T-cell (primary cell): ENCODE measurements at regions not wholly inside any gene's neighbourhood (a gene's known extent, or its start where the extent isn't known, plus 50 kb on each side); places are given as distances from the start of the nearest gene placed in this dataset.

ENCODE experiments used
- ATAC-seq, 4 experiments: fragments of 200-7000 bp in 3 of 4; fragments of 150-1000 bp in 1 of 4; cut with Tn5 transposase; replicated peaks in 1 of 4; 1 replicate in 3 of 4; 2 replicates in 1 of 4; pipeline ENCODE4 v1.10.0; 2021; ENCODE audit warnings: moderate library complexity in 3 of 4, mild to moderate bottlenecking in 2 of 4, moderate number of reproducible peaks in 1 of 4
- CTCF ChIA-PET, 2 donors: fragments of 300-600 bp; sonication (Branson Sonifier 250); formaldehyde crosslinking; loops; one replicate each; lab custom pipeline; 2022; ENCODE audit warnings: antibody characterized with exemption in 2 of 2; lab: Charles Lee
- POLR2A ChIA-PET, 2 donors: fragments of 300-600 bp; sonication (Branson Sonifier 250); formaldehyde crosslinking; loops; one replicate each; lab custom pipeline; 2022; ENCODE audit warnings: antibody characterized with exemption in 2 of 2; lab: Charles Lee
- DNase-seq, 35 experiments: peaks; one replicate each; pipeline versions ENCODE4 v3.0.0 to v3.0.0-alpha.2; 2013 to 2023
- H3K27ac ChIP-seq: one replicate; pipeline ENCODE4 v1.5.1; 2013; ENCODE audit warnings: low read length
- H3K27me3 ChIP-seq, 2 experiments: replicated peaks in 1 of 2; 1 replicate in 1 of 2; 2 replicates in 1 of 2; pipeline versions ENCODE4 v1.6.1 to v1.7.0; 2013; ENCODE audit warnings: low read length in 1 of 2, mixed read lengths in 1 of 2; ENCODE audit not compliant: control insufficient read depth in 2 of 2, insufficient read depth in 2 of 2; ENCODE audit errors: extremely low read depth in 1 of 2
- H3K36me3 ChIP-seq, 2 donors: 1 replicate in 1 of 2; 2 replicates in 1 of 2; pipeline versions ENCODE4 v1.6.1 to v1.7.0; 2013; ENCODE audit warnings: low read length in 1 of 2; ENCODE audit not compliant: control insufficient read depth in 2 of 2, insufficient read depth in 1 of 2; ENCODE audit errors: extremely low read depth in 1 of 2
- H3K4me1 ChIP-seq, 2 experiments: 1 replicate in 1 of 2; 2 replicates in 1 of 2; pipeline versions ENCODE4 v1.6.1 to v1.7.0; 2013; ENCODE audit warnings: low read length in 2 of 2, mixed read lengths in 1 of 2; ENCODE audit not compliant: insufficient read depth in 2 of 2, control insufficient read depth in 1 of 2; ENCODE audit errors: extremely low read depth in 1 of 2
- H3K4me3 ChIP-seq, 2 donors: 1 replicate in 1 of 2; 2 replicates in 1 of 2; pipeline versions ENCODE4 v1.5.1 to v1.7.0; 2013; ENCODE audit warnings: mild to moderate bottlenecking in 2 of 2, low read length in 1 of 2, moderate library complexity in 1 of 2; ENCODE audit not compliant: control insufficient read depth in 1 of 2; ENCODE audit errors: extremely low read depth in 1 of 2
- H3K9me3 ChIP-seq: 2 replicates; pipeline ENCODE4 v1.7.0; 2013
- H3K27ac Mint-ChIP-seq, 2 donors: one replicate each; pipeline ENCODE4 v1.8.0; 2020 to 2021; ENCODE audit warnings: mild to moderate bottlenecking in 2 of 2, mixed read lengths in 2 of 2
- H3K27me3 Mint-ChIP-seq, 2 donors: one replicate each; pipeline ENCODE4 v1.8.0; 2021 to 2022; ENCODE audit warnings: mixed read lengths in 2 of 2
- H3K36me3 Mint-ChIP-seq: one replicate; pipeline ENCODE4 v1.8.0; 2021; ENCODE audit warnings: mixed read lengths
- H3K4me1 Mint-ChIP-seq, 3 donors: one replicate each; pipeline ENCODE4 v1.8.0; 2020 to 2022; ENCODE audit warnings: mixed read lengths in 3 of 3, mild to moderate bottlenecking in 1 of 3
- H3K4me3 Mint-ChIP-seq, 3 donors: one replicate each; pipeline ENCODE4 v1.8.0; 2020 to 2022; ENCODE audit warnings: mild to moderate bottlenecking in 3 of 3, mixed read lengths in 3 of 3, moderate library complexity in 3 of 3
- H3K9me3 Mint-ChIP-seq, 3 donors: one replicate each; pipeline ENCODE4 v1.8.0; 2020 to 2022; ENCODE audit warnings: mixed read lengths in 3 of 3
- WGBS: methylation state at CpG from one replicate; pipeline ENCODE4 v1.1.5; 2013; ENCODE audit warnings: missing lambda C conversion rate; ENCODE audit not compliant: insufficient coverage; 5-methylcytosine and 5-hydroxymethylcytosine counted together

DNA sequence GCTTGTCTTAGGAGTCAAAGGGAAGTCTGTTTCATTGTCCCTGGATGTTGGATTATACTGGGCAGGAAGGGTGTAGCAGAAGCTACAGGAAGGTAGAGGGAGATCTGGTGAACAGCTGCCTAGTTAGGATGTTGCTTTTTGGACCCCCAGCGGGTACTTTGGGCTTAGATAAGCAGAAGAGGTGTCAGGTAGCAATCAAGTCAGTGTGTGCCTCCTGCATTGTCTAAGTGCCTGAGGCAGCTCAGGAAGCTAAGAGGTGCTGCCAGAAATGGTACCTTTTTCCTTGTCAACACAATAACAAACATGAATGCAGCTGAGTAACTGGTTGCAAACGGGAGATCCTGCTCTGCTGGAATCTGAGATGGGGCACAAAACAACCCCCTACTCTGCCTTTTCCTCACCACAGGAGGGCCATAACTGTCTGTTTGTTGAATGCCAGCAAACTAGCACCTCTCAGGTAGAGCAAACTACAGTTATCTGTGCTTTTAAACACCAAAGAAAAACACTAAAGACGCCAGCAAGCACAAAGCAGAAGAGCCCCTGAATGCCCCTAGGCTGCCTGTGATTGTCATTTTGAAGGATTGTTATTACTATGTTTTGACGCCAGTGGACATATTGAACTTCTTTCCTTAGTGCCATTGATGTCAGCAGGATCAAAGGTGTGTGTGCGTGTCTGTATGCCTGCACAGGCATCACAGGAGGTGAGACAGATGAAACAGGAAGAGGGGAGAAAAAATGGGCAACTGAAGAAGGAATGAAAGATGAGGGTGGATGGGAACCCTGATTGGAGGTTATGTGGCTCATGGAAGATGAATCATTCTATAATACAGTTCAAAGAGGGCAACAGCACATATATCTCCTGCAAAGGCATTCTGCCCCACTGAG, 151.4 kb downstream of the ETAA1 start:
- DNase-seq (no peak), ATAC-seq (no peak)
- Histone ChIP-seq H3K4me1 (no peaks in the 10 kb centered on the region), H3K9me3 (no peaks in the 10 kb centered on the region), H3K36me3 (no peaks in the 10 kb centered on the region), H3K27me3 (no peaks in the 10 kb centered on the region), H3K27ac (no peak overlapping the region), H3K4me3 (no peak overlapping the region)
- peaks cover 0 to 3% (median 0%) of the 10 kb centered on the region in 3 donors for H3K9me3 Mint-ChIP-seq
- CTCF ChIA-PET: no interaction called here
- 92% methylated on average over 5 of the region's 5 CpGs for WGBS
- H3K4me3 Mint-ChIP-seq: no peak overlapping the region
- H3K27ac Mint-ChIP-seq: no peak overlapping the region
- no peaks in the 10 kb centered on the region for H3K36me3 Mint-ChIP-seq
- no peaks in the 10 kb centered on the region for H3K4me1 Mint-ChIP-seq
- POLR2A ChIA-PET: no interaction called here
- H3K27me3 Mint-ChIP-seq: peaks cover 0 to 7% of the 10 kb centered on the region in 2 donors

DNA sequence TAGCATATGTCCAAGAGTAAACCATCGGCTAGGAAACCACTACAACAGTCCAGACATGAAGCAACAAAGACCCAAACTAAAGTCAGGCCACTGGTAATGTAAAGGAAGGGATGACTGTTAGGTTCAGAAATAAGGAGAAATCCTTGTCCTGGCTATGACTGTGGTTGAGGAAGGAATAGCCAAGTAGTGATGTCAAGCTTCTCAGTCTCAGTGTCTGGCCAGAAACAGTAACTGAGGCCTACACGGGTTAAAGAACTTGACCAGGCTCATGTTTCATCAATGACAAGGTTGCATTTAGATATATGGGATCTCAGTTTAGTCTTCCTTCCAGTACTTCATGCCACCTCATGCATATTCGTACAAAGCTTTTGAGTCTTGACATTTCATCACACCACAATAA, 162.0 kb downstream of the ETAA1 start:
- Mint-ChIP-seq H3K4me3 (no peak overlapping the region), H3K4me1 (no peaks in the 10 kb centered on the region), H3K9me3 (peaks cover 0 to 3% (median 0%) of the 10 kb centered on the region in 3 donors), H3K27me3 (peaks cover 0 to 4% of the 10 kb centered on the region in 2 donors), H3K36me3 (no peaks in the 10 kb centered on the region), H3K27ac (no peak overlapping the region)
- CTCF ChIA-PET: no interaction called here
- POLR2A ChIA-PET: no interaction called here
- Histone ChIP-seq H3K4me3 (no peak overlapping the region), H3K27me3 (no peaks in the 10 kb centered on the region), H3K27ac (no peak overlapping the region), H3K4me1 (no peaks in the 10 kb centered on the region), H3K36me3 (no peaks in the 10 kb centered on the region), H3K9me3 (no peaks in the 10 kb centered on the region)
- ATAC-seq: no peak
- no CpG with 5 or more reads among the region's 3 CpGs for WGBS
- DNase-seq: no peak

DNA sequence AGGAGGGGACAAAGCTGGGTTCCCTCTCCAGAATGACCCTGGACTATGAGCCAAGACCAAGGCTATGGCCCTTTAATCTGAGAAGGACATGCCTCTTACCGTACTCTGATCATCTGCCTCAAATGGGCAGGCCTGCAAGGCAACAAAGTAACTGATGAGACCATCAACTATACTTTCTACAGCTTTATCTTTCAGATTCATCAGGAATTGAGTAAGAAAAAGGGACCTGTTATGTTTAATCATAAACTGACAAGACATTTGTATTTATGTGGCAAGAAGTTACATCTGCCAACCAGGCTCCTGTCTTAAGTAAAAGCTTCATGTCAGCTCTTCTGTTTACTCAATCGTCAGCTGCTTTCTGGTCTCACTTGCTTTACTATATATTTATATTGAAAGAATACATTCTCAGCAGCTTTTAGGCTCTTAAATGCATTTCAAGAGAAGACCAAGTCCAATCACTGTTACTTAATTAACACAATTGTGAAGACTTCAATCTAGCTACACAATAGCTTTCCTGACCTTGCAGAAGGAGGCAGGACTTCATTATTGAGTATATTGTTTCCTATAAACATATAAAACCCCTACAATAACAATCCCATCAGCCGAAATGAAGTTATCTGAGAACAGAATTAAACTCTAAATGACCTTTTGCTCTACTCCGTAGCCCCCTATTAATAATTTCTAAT, 163.8 kb downstream of the ETAA1 start:
- H3K27ac ChIP-seq: no peak overlapping the region
- peaks cover 0 to 4% of the 10 kb centered on the region in 2 donors for H3K27me3 Mint-ChIP-seq
- no peaks in the 10 kb centered on the region for H3K4me1 Mint-ChIP-seq
- no CpG with 5 or more reads among the region's 4 CpGs for WGBS
- ATAC-seq: no peak
- ChIA-PET CTCF (no interaction called here), POLR2A (no interaction called here)
- no peak overlapping the region for H3K27ac Mint-ChIP-seq
- no peak for DNase-seq
- no peak overlapping the region for H3K4me3 ChIP-seq
- H3K9me3 Mint-ChIP-seq: peaks cover 0 to 3% (median 0%) of the 10 kb centered on the region in 3 donors
- H3K4me3 Mint-ChIP-seq: no peak overlapping the region
- H3K27me3 ChIP-seq: no peaks in the 10 kb centered on the region
- no peaks in the 10 kb centered on the region for H3K36me3 Mint-ChIP-seq
- H3K4me1 ChIP-seq: no peaks in the 10 kb centered on the region
- H3K9me3 ChIP-seq: no peaks in the 10 kb centered on the region
- H3K36me3 ChIP-seq: no peaks in the 10 kb centered on the region

DNA sequence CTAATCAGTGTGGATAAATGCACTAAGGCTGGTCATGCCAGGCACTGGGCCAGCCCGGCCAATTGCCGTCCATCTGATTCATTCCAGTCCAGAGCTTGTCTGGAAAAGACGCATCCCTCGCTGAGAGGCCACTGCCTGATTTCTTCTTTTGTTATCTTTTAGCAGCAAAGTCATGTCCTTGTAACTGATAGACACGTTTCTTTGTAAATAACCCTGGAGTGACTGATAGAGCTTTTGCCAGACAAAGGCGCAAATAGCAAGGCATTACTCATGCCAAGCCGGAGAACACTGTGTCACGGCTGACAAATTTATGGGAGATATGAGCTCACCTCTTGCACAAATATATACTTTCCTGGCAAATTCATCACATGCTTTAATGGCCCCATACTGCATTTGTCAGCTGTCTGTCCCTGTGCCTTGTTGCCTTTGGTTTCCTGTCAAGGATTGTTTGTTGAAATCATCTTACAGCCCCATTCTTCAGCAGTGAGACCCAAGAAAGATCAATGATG, 164.4 kb downstream of the ETAA1 start:
- ChIA-PET CTCF (no interaction called here), POLR2A (no interaction called here)
- H3K27me3 Mint-ChIP-seq: peaks cover 0 to 4% of the 10 kb centered on the region in 2 donors
- Histone ChIP-seq H3K27ac (no peak overlapping the region), H3K9me3 (no peaks in the 10 kb centered on the region), H3K4me3 (no peak overlapping the region), H3K27me3 (no peaks in the 10 kb centered on the region), H3K36me3 (no peaks in the 10 kb centered on the region), H3K4me1 (no peaks in the 10 kb centered on the region)
- no peaks in the 10 kb centered on the region for H3K36me3 Mint-ChIP-seq
- DNase-seq (no peak), ATAC-seq (no peak)
- H3K4me3 Mint-ChIP-seq: no peak overlapping the region
- no peaks in the 10 kb centered on the region for H3K4me1 Mint-ChIP-seq
- no peak overlapping the region for H3K27ac Mint-ChIP-seq
- WGBS: 85% methylated on average over 5 of the region's 8 CpGs
- peaks cover 0 to 4% (median 0%) of the 10 kb centered on the region in 3 donors for H3K9me3 Mint-ChIP-seq

DNA sequence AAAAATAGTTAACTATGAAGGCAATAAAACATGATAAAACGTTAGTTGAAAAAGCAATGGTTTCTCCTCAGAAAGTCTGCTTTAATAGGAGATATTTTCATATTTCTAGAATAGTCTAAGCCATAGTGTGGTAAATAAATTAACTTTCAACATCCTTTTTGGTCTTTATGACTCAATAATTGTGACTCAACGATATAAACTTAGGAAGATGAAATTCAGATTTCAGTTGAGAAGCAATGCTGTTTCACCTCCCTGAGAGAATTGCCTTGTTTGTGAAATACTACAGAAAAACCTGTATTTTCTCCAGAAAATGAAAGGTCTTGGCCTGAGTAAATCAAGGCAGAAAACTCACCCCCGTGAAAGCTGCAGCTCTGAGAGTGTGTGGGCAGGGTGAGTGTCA, 166.9 kb downstream of the ETAA1 start:
- no peaks in the 10 kb centered on the region for H3K4me1 ChIP-seq
- H3K36me3 Mint-ChIP-seq: no peaks in the 10 kb centered on the region
- CTCF ChIA-PET: no interaction called here
- no peak overlapping the region for H3K4me3 ChIP-seq
- 33% methylated on average over 1 of the region's 3 CpGs for WGBS
- DNase-seq: no peak
- no peak overlapping the region for H3K27ac ChIP-seq
- H3K4me3 Mint-ChIP-seq: no peak overlapping the region
- no peaks in the 10 kb centered on the region for H3K27me3 ChIP-seq
- no peak overlapping the region for H3K27ac Mint-ChIP-seq
- no peaks in the 10 kb centered on the region for H3K4me1 Mint-ChIP-seq
- H3K9me3 ChIP-seq: no peaks in the 10 kb centered on the region
- peaks cover 0 to 9% (median 3%) of the 10 kb centered on the region in 3 donors for H3K9me3 Mint-ChIP-seq
- H3K27me3 Mint-ChIP-seq: peaks cover 0 to 4% of the 10 kb centered on the region in 2 donors
- ATAC-seq: no peak
- POLR2A ChIA-PET: no interaction called here
- no peaks in the 10 kb centered on the region for H3K36me3 ChIP-seq

DNA sequence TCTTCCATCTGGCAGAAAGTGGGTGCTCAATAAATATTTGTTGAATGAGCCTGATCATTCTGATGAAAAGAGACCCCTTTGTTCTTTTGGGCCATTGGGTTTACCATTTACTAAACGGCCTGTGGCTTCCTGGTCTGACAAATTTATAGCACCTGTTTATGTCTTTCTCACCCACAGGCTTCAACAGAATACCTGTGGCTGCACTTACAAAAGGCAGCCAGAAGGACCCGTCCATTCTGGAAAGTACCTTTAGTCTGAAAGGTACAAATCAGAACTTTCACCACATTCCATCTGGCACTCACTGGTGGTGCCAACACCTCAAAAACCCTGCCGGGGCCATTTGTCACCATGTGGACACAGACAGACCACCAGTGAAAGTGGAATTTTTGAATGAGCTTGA, 167.5 kb downstream of the ETAA1 start:
- no peak for ATAC-seq
- ChIA-PET CTCF (no interaction called here), POLR2A (no interaction called here)
- Histone ChIP-seq H3K4me1 (no peaks in the 10 kb centered on the region), H3K36me3 (no peaks in the 10 kb centered on the region), H3K9me3 (no peaks in the 10 kb centered on the region), H3K27ac (no peak overlapping the region), H3K27me3 (no peaks in the 10 kb centered on the region), H3K4me3 (no peak overlapping the region)
- H3K36me3 Mint-ChIP-seq: no peaks in the 10 kb centered on the region
- DNase-seq: no peak
- 93% methylated on average over 3 of the region's 3 CpGs for WGBS
- H3K27ac Mint-ChIP-seq: no peak overlapping the region
- H3K4me3 Mint-ChIP-seq: no peak overlapping the region
- peaks cover 0 to 9% (median 3%) of the 10 kb centered on the region in 3 donors for H3K9me3 Mint-ChIP-seq
- H3K27me3 Mint-ChIP-seq: peaks cover 0 to 4% of the 10 kb centered on the region in 2 donors
- H3K4me1 Mint-ChIP-seq: no peaks in the 10 kb centered on the region
